NCI-H524 (cell line): ENCODE measurements at regions not wholly inside any gene's neighbourhood (a gene's known extent, or its start where the extent isn't known, plus 50 kb on each side); places are given as distances from the start of the nearest gene placed in this dataset.

Experiments
- DNase-seq, 2 experiments: peaks; one replicate each; lab custom pipeline; 2025; lab: John Stamatoyannopoulos, UW

DNA sequence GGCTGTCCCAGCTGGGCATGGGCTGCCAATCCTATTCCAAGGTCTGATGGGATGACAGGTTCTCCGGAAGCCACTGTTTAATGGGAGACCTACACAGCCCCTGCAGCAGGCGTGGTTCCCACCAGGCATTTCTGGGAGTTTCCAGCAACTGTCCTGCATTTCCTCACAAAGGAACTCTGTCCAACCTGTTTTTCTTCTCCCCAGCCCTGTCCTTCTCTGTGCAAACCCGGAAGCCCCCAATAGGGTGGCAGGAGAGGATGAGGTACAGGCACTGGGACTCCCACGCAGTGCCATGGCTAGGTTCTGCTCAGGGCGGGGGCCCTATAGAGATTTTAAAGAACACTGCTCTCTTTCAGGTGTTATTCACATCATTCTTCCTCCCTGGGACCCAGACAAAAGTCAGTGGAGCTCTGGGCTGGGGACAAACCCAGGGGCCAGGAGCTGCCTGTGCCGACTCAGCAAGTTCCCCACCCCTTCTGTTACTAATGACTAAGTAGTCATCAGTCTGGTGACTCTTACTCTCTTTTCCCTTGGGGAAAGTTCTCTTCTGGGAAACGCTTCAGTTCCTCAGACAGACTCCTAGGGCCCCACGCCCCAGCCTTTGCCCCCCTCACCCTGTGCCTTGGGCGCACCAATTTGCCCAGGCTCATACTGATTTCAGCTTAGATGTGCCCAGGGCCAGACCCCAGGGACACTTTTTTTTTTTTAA is 97.7 kb downstream of the CD47 start:
- DNase-seq = no peak

DNA sequence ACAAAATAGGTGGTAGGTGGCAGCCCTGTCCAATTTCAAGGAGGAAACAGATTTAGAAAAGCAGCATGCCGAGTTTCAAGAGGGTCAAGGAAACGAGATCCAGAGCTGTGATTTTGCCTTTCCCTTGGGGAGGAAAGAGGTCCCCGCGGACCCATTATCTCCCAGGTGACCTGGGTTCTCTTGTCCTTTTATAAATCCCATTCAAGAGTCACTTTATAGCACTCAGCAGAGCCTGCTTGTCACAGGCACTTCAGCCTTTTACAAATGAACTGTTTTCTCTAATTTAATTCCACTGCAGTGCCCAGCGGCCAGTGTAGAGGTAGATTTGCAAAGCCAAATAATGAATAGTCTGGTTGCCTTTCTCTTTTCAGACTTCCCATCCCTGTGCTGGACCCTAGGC is 99.9 kb downstream of the CD47 start:
- peak; percentile 45 to 71 for DNase-seq

DNA sequence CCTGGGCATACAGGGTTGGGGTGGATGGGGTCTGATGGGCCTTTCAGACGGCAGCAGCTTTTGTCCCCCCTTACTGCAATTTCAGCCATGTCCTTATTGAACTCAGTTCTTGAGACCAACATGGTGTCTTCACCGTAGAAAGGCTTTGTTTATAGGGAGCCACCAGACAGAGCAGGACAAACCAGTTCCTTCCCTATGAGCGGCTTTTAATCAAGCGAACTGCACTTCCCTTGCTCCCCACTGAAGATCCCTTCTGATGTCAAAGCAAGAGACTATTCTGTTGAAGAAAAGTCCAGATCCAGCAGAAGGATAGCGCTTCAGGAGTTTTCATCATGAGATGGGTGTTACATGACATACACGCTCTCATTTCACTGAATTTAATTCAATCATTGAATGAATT is 100.4 kb downstream of the CD47 start:
- DNase-seq = no peak

GRCh38 chr3:107989661-107990060 is 101.2 kb downstream of the CD47 start:
- DNase-seq = no peak

GRCh38 chr3:107988460-107989175 is 102.2 kb downstream of the CD47 start:
- DNase-seq = no peak

- DNase-seq = peak in 1 of 2 experiments; percentile 14
Observed at GRCh38 chr3:107987036-107987939, 103.5 kb downstream of the CD47 start.

GRCh38 chr3:107986505-107986904 is 104.3 kb downstream of the CD47 start:
- DNase-seq = no peak

DNA sequence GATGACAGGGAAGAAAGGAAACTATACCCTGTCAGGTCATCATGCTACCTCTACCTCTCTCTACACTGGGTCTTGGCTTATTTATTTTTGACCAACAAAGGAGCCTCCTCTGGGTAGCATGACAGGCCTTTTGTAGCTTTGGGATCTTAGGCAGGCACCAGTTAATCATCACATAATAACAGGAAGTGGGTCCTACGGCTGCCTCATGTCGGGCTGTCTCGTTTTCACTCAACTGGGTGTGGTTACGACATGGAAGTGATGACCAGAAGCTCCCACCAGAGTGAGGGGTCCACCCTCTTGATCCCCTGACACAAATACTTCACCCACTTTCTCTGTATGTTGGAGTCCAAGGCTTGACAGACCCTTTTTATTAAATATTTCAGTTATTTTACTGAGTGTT is 105.3 kb downstream of the CD47 start:
- no peak for DNase-seq

GRCh38 chr3:107983247-107983646 is 107.6 kb downstream of the CD47 start:
- no peak for DNase-seq

DNA sequence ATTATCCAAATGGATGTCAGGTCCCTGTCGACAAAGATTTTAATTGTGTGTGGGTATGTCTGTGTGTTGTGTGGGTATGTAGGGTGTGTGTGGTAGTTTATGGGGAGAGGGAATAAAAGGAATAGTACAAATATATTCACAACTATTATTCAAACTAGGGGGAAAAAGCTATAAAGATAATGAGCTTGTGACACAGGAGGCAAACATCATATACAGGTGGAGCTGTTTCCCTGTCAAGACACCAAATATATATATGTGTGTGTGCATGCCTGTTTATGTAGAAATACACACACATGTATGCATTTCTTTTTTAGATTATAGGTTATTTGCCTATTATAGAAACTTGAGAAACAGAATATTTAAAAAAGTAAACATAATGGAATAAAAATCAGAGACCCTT is 108.7 kb downstream of the CD47 start:
- DNase-seq = no peak

DNA sequence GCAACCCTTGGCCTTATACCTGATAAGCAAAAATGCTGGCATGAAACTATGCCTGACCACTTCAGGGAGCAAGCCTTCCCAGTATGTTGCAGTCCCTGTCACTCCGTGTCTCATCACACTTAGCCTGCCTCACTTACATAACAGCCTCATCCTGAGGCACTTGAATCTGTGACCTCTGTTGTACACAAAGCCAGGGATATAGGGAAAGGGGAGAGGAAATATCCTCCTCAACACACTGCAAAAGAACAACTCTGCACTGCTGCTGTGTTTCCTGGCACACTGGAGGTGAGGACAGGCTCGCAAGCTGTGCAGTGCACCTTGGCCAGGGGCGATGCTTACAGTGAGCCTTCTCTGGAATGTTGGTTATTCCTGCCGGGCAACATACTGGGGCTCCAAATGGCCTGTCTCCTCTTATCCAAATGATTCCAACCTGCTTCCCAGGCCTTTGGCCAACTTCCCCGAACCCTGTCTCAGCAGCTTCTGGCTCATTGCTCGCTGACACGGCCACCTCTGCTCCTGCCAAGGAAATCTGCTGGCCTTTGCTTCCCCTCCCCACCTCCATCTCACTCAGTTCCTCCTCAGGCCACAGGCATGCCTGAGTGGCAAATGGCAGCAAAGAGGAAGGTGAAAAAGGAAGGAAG is 109.2 kb downstream of the CD47 start:
- DNase-seq = no peak

DNA sequence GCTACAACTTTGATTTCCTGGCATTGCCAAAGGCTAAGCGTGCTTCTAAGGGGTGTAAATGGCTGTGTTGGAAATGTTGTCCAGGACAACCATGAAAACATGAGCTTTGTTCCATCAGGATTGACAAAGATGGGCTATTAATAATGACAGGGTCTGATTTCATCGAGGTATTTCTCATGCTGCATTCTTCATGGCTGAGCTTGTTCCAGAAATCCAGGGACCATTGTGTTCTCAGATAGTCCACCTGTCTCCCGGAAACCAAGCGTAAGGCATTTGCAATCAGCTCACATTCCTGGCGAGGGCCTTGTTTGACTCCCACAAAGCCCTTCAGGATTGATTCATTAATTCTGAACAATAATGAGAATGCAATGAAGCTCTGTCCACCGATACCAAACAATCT is 111.3 kb downstream of the CD47 start:
- DNase-seq = no peak

DNA sequence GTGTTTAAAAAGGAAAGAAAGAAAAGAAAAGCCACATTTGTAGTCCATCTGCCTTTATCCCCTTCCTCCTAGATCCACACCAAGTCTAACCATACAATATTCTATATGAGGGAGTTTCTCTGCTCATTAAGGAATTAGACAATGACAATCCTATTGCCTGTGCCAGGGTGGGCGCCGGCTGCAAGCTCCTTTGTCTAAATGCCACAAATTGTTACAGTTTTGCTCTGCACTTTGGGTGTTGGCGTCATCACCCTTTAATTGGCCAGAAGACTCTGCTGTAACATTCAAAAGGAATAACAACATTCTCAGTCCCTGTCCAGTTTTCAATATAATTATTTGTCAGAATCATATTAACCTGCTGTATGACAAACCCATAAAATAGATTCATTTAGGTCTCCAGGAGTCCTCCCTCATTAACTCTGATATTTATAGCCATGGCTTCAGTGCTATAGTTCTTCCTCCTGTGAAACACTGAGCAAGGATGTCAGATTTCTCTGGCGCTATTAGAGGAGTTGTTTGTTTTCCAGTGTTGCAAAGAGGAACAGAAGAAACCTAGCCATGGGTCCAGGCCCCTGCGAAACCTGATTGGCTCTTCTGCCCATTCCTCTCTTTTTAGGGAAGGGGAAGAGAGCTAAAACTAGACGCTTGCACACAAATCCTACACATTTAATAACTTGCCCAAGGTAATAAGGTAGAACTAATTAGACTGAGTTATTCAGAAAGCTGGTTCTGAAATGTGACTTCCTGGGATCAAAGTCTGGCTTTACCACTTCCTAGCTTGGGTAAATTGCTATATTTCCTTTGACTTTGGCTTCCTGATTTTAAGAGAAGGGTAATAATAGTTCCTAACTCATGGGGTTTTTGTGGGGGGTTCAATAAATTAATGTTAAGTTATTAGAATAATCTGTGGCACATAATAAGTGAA is 112.4 kb downstream of the CD47 start:
- DNase-seq = no peak

DNA sequence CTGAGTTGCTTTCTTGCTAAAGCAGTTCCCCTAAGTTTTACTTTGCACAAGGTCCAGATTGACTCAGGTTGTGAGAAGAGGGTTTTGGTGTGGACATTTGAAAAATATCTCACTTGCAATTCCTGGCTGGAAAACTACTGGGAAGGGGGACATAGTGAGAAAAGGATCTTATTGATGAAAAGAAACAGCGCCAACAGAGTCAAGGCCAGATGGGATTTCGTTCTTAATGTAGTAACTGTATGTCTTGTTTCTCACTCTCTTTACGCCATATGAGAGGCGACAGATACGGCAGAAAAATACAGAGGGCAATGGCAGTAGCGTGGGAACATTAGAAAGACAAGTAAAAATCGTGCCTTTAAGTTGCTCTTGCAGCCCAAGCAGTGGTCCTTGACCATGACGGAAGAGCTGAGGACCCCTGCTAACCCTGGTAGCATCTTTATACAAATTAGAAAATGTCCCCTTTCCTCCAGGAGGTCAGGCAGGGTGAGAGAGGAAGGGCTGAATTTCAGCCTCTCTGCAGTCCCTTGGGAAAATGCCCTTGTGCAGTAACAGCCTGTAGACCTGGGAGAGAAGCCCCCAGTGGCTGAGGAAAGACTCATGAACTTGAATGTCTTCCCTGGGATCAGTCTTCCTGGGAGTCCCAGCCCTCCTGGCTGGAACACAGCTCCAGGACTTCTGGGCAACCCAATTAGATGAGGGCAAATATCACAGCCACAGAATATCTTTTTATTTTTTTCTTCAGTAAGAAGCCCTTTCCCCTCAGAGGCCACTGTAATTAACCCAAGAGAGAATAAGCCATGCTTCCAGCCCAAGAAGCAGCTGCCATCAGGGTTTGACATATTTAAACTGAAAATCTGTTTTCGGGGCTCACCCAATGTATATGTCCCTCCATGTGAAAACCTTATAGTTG is 113.4 kb downstream of the CD47 start:
- DNase-seq = no peak

- no peak for DNase-seq
Observed at GRCh38 chr3:107976202-107976800, 114.5 kb downstream of the CD47 start.

DNA sequence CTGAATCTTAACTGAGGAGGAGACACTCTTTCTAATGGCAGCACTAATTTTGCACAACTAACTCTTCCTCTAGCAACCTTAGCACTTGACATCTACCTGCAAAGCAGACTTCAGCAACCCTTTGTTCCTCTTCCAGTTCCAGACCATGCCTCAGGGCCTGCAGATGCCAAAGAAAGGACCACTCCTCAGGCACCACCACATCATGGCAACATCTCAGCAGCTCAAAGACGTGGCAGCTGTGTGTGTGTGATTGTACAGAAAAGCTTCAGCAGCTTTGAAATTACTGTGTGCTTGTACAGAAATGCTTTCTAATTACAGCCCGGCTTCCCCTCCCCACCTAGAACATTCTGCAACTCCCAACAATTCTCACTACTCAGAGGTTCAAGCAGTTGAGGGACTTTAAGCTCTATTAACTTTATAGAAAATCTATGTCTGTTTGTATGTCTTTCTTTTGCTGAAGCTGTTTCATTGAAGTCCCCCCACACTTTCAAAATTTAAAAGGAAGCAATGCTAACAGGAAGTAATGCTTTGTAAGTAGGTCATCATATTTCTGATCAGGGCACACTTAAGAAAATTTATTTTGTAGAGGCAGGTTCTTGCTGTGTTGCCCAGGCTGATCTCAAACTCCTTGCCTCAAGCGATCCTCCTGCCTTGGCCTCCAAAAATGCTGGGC is 115.2 kb downstream of the CD47 start:
- no peak for DNase-seq

DNA sequence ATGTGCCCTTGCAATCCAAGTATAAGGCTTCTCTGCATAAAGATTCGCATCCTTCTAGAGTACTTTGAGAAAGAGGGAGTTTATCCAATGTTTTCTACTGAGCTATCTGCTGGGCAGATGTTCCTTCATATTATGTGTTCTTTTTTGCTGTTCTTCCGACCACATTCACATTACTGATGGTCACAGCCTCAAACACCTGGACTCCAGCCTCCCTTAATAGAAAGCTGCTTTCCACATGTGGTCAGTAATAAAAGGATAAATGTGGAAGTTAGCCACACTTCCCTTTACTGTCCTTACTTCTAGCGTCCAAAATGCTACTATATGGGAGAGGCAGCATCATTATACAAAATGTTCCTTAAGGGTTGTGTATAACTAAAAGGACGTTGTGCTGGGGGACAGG is 116.9 kb downstream of the CD47 start:
- no peak for DNase-seq

DNA sequence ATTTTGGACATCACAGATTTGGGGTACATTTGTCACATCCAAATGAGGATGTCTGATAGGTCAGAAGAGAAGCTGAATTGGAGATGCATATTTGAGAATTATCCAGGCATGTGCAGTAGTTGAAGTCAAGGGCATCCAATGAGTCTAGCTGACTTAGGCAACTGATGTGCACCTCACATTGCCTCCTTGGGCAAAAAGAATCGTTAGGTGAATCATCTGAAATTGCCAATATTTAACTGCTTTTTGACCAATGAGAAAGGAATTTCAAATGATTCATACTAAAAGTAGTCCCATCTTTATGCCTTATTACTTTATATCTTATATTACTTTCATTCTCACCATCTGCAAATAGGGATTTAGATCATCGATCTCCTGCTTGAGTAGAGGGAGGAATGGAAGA is 117.7 kb downstream of the CD47 start:
- DNase-seq = no peak

- DNase-seq = no peak
Observed at GRCh38 chr3:107970993-107971580, 119.7 kb downstream of the CD47 start.
